ENCODE measurements at regions not wholly inside any gene's neighbourhood (a gene's known extent, or its start where the extent isn't known, plus 50 kb on each side); places are given as distances from the start of the nearest gene placed in this dataset.
"Not testable (repeated sequence)": the region's sequence is repeated elsewhere in the genome, so short reads cannot be mapped to it uniquely, and the experiment has no call there.

- no peak overlapping the region for H3K27ac ChIP-seq
- no peaks in the 10 kb centered on the region for H3K36me3 ChIP-seq
- H3K27me3 ChIP-seq (ENCODE audit: low read depth) = no peaks in the 10 kb centered on the region
- intact Hi-C loops (cut with DNase I) = no loop called here
- no peaks in the 10 kb centered on the region for H3K9me3 ChIP-seq
- H3K4me1 ChIP-seq = no peaks in the 10 kb centered on the region
- no peak for TF ChIP-seq CTCF (IDR thresholded peaks at IDR 0.05)
- DNase-seq (no peak), ATAC-seq (no peak)
- H3K4me3 ChIP-seq = no peak overlapping the region
Observed at GRCh38 chr18:71371951-71372605, 1083.2 kb downstream of the SOCS6 start.

- ATAC-seq = no peak
- no peak overlapping the region for H3K4me3 ChIP-seq
- no peak overlapping the region for H3K27ac ChIP-seq
- no peak for TF ChIP-seq CTCF (IDR thresholded peaks at IDR 0.05)
- DNase-seq = no peak
- intact Hi-C loops (cut with DNase I) = no loop called here
- H3K4me1 ChIP-seq = no peaks in the 10 kb centered on the region
- H3K36me3 ChIP-seq = no peaks in the 10 kb centered on the region
- H3K27me3 ChIP-seq (ENCODE audit: low read depth) = no peaks in the 10 kb centered on the region
- H3K9me3 ChIP-seq = peaks cover 11% of the 10 kb centered on the region
Observed at GRCh38 chr18:71370671-71371445, 1082.0 kb downstream of the SOCS6 start.

- Histone ChIP-seq H3K9me3 (peaks cover 12% of the 10 kb centered on the region), H3K4me1 (no peaks in the 10 kb centered on the region), H3K27ac (no peak overlapping the region), H3K36me3 (no peaks in the 10 kb centered on the region), H3K4me3 (no peak overlapping the region), H3K27me3 (ENCODE audit: low read depth) (no peaks in the 10 kb centered on the region)
- ATAC-seq = no peak
- no peak for TF ChIP-seq CTCF (IDR thresholded peaks at IDR 0.05)
- DNase-seq = no peak
- intact Hi-C loops (cut with DNase I) = no loop called here
Observed at GRCh38 chr18:71370095-71370494, 1081.2 kb downstream of the SOCS6 start.

- intact Hi-C loops (cut with DNase I) = no loop called here
- no peak for ATAC-seq
Observed at GRCh38 chr18:71362140-71362539, 1073.3 kb downstream of the SOCS6 start.

GRCh38 chr18:71355599-71355998 is 1066.8 kb downstream of the SOCS6 start:
- H3K9me3 ChIP-seq; H3K4me3 ChIP-seq; ATAC-seq; H3K36me3 ChIP-seq; H3K4me1 ChIP-seq; intact Hi-C loops (cut with DNase I); H3K27me3 ChIP-seq (ENCODE audit: low read depth); H3K27ac ChIP-seq; DNase-seq: not testable (repeated sequence)

More at GRCh38 chr18:71362140-71362539, 1073.3 kb downstream of the SOCS6 start:
- no peak overlapping the region for H3K27ac ChIP-seq
- no peaks in the 10 kb centered on the region for H3K36me3 ChIP-seq
- no peak for DNase-seq
- no peaks in the 10 kb centered on the region for H3K4me1 ChIP-seq
- H3K9me3 ChIP-seq = peaks cover 12% of the 10 kb centered on the region
- no peak for TF ChIP-seq CTCF (IDR thresholded peaks at IDR 0.05)
- no peaks in the 10 kb centered on the region for H3K27me3 ChIP-seq (ENCODE audit: low read depth)
- H3K4me3 ChIP-seq = no peak overlapping the region

- DNase-seq = no peak
- Histone ChIP-seq H3K27me3 (ENCODE audit: low read depth) (no peaks in the 10 kb centered on the region), H3K27ac (no peak overlapping the region), H3K4me1 (no peaks in the 10 kb centered on the region), H3K36me3 (no peaks in the 10 kb centered on the region), H3K4me3 (no peak overlapping the region), H3K9me3 (no peaks in the 10 kb centered on the region)
- no peak for TF ChIP-seq CTCF (IDR thresholded peaks at IDR 0.05)
- ATAC-seq = no peak
- intact Hi-C loops (cut with DNase I) = no loop called here
Observed at GRCh38 chr18:71352618-71353017, 1063.8 kb downstream of the SOCS6 start.

Data from lower lobe of right lung (tissue), 2 donors.